Vagina (tissue), 2 donors: ENCODE measurements at regions not wholly inside any gene's neighbourhood (a gene's known extent, or its start where the extent isn't known, plus 50 kb on each side); places are given as distances from the start of the nearest gene placed in this dataset.

Source experiments
- DNase-seq, 2 donors: peaks; one replicate each; pipeline ENCODE4 v3.0.0-alpha.2; 2017; ENCODE audit errors: extremely low spot score in 2 of 2
- H3K27ac ChIP-seq: fragments of 200-600 bp; sonication (generic); one replicate; pipeline ENCODE4 v1.5.1; 2019
- H3K27me3 ChIP-seq: fragments of 200-600 bp; sonication (generic); one replicate; pipeline ENCODE4 v1.5.1; 2019
- H3K36me3 ChIP-seq, 2 donors: fragments of 200-600 bp; sonication (generic); one replicate each; pipeline ENCODE4 v1.5.1; 2017 to 2019
- H3K4me1 ChIP-seq: fragments of 200-600 bp; sonication (generic); one replicate; pipeline ENCODE4 v1.5.1; 2019
- H3K4me3 ChIP-seq, 2 donors: fragments of 200-600 bp; sonication (generic); 1 replicate in 1 of 2; 2 replicates in 1 of 2; pipeline ENCODE4 v1.5.1; 2016 to 2019
- H3K9me3 ChIP-seq: fragments of 200-600 bp; sonication (generic); one replicate; pipeline ENCODE4 v1.5.1; 2019
- CTCF ChIP-seq, 3 experiments: fragments of 450-650 bp in 2 of 3; fragments of 200-600 bp in 1 of 3; sonication (generic) in 1 of 3; IDR thresholded peaks; one replicate each; pipeline ENCODE4 v1.5.1; 2017 to 2019; ENCODE audit warnings: antibody characterized with exemption in 3 of 3, mild to moderate bottlenecking in 2 of 3, moderate library complexity in 2 of 3
- POLR2A ChIP-seq, 2 donors: fragments of 450-650 bp; IDR thresholded peaks; one replicate each; pipeline ENCODE4 v1.6.1; 2017; ENCODE audit warnings: antibody characterized with exemption in 2 of 2, mild to moderate bottlenecking in 2 of 2, moderate library complexity in 2 of 2
- POLR2AphosphoS5 ChIP-seq, 2 donors: sonication (generic); formaldehyde crosslinking; IDR thresholded peaks; one replicate each; pipeline ENCODE4 v1.9.0; 2017; ENCODE audit warnings: antibody characterized with exemption in 2 of 2, mild to moderate bottlenecking in 2 of 2, low read depth in 1 of 2; ENCODE audit not compliant: insufficient read depth in 1 of 2
- intact Hi-C: fragments of 100-400 bp; cut with DNase I; formaldehyde crosslinking; loops from one replicate; pipeline ENCODE4 v1.15.1; 2023

GRCh38 chr4:17090063-17090462 is 191.6 kb upstream of the LDB2 start:
- Histone ChIP-seq H3K36me3 (no peaks in the 10 kb centered on the region), H3K4me3 (no peak overlapping the region), H3K27ac (no peak overlapping the region), H3K9me3 (no peaks in the 10 kb centered on the region), H3K27me3 (no peaks in the 10 kb centered on the region), H3K4me1 (no peaks in the 10 kb centered on the region)
- TF ChIP-seq POLR2A (IDR thresholded peaks at IDR 0.05) (no peak), CTCF (IDR thresholded peaks at IDR 0.05) (no peak), POLR2AphosphoS5 (IDR thresholded peaks at IDR 0.05; ENCODE audit: insufficient read depth in 1 of 2, low read depth in 1 of 2) (no peak)
- intact Hi-C loops: no loop called here
- DNase-seq: no peak

GRCh38 chr4:17085416-17085815 is 187.0 kb upstream of the LDB2 start:
- intact Hi-C loops: no loop called here
- Histone ChIP-seq H3K4me1 (no peaks in the 10 kb centered on the region), H3K4me3 (no peak overlapping the region), H3K36me3 (no peaks in the 10 kb centered on the region), H3K27me3 (no peaks in the 10 kb centered on the region), H3K27ac (no peak overlapping the region), H3K9me3 (no peaks in the 10 kb centered on the region)
- TF ChIP-seq POLR2AphosphoS5 (IDR thresholded peaks at IDR 0.05; ENCODE audit: insufficient read depth in 1 of 2, low read depth in 1 of 2) (no peak), POLR2A (IDR thresholded peaks at IDR 0.05) (no peak), CTCF (IDR thresholded peaks at IDR 0.05) (no peak)
- no peak for DNase-seq

GRCh38 chr4:17082186-17082585 is 183.7 kb upstream of the LDB2 start:
- H3K27me3 ChIP-seq: no peaks in the 10 kb centered on the region
- H3K4me1 ChIP-seq: no peaks in the 10 kb centered on the region
- H3K9me3 ChIP-seq: no peaks in the 10 kb centered on the region
- no peak for DNase-seq
- H3K36me3 ChIP-seq: no peaks in the 10 kb centered on the region
- TF ChIP-seq CTCF (IDR thresholded peaks at IDR 0.05): no peak
- no peak for TF ChIP-seq POLR2AphosphoS5 (IDR thresholded peaks at IDR 0.05; ENCODE audit: insufficient read depth in 1 of 2, low read depth in 1 of 2)
- no peak for TF ChIP-seq POLR2A (IDR thresholded peaks at IDR 0.05)
- H3K4me3 ChIP-seq: no peak overlapping the region
- H3K27ac ChIP-seq: no peak overlapping the region
- intact Hi-C loops: no loop called here

GRCh38 chr4:17081179-17081578 is 182.7 kb upstream of the LDB2 start:
- Histone ChIP-seq H3K9me3 (no peaks in the 10 kb centered on the region), H3K4me3 (no peak overlapping the region), H3K36me3 (no peaks in the 10 kb centered on the region), H3K27me3 (no peaks in the 10 kb centered on the region), H3K4me1 (no peaks in the 10 kb centered on the region), H3K27ac (no peak overlapping the region)
- TF ChIP-seq POLR2A (IDR thresholded peaks at IDR 0.05): no peak
- TF ChIP-seq POLR2AphosphoS5 (IDR thresholded peaks at IDR 0.05; ENCODE audit: insufficient read depth in 1 of 2, low read depth in 1 of 2): no peak
- TF ChIP-seq CTCF (IDR thresholded peaks at IDR 0.05): no peak
- intact Hi-C loops: no loop called here
- no peak for DNase-seq

GRCh38 chr4:17077105-17077504 is 178.7 kb upstream of the LDB2 start:
- Histone ChIP-seq H3K27me3 (no peaks in the 10 kb centered on the region), H3K4me1 (no peaks in the 10 kb centered on the region), H3K9me3 (no peaks in the 10 kb centered on the region), H3K27ac (no peak overlapping the region), H3K4me3 (no peak overlapping the region), H3K36me3 (no peaks in the 10 kb centered on the region)
- no peak for DNase-seq
- TF ChIP-seq CTCF (IDR thresholded peaks at IDR 0.05): no peak
- intact Hi-C loops: no loop called here
